ENCODE measurements at regions not wholly inside any gene's neighbourhood (a gene's known extent, or its start where the extent isn't known, plus 50 kb on each side); places are given as distances from the start of the nearest gene placed in this dataset.

- ChIA-PET CTCF (interaction anchor here (1.2 kb wide), 1 partner anchor 15 kb away, joined by 6 read pairs; no protein-coding TSS in a partner anchor), POLR2A (interaction anchor here (1.2 kb wide), 1 partner anchor 14 kb away, joined by 3 read pairs; no protein-coding TSS in a partner anchor)
- H3K9me3 ChIP-seq: no peaks in the 10 kb centered on the region
- peaks cover 10% of the 10 kb centered on the region for H3K36me3 Mint-ChIP-seq (ENCODE audit: insufficient read depth, unreplicated experiment)
- peaks cover 42% of the 10 kb centered on the region for H3K4me1 ChIP-seq
- H3K27me3 Mint-ChIP-seq (ENCODE audit: insufficient read depth, unreplicated experiment): no peaks in the 10 kb centered on the region
- intact Hi-C loops (cut with micrococcal nuclease; ENCODE audit: unreplicated experiment): loop anchor here (5.0 to 10.0 kb wide), 3 partner anchors 99 to 502 kb away; no protein-coding TSS in a partner anchor
- DNase-seq: no peak
- no peak overlapping the region for H3K4me3 ChIP-seq (ENCODE audit: low read depth, low read length)
- no peaks in the 10 kb centered on the region for H3K36me3 ChIP-seq (ENCODE audit: control insufficient read depth, insufficient read depth, low read length)
- no peaks in the 10 kb centered on the region for H3K27me3 ChIP-seq (replicated peaks; ENCODE audit: control insufficient read depth, insufficient read depth, low read length)
- peak overlapping the region; percentile 6 for H3K4me3 Mint-ChIP-seq (ENCODE audit: unreplicated experiment)
- H3K4me1 Mint-ChIP-seq (ENCODE audit: low read depth, unreplicated experiment): peaks cover 33% of the 10 kb centered on the region
- BruUV-seq (replicated peaks): no TSS peak
- H3K9me3 Mint-ChIP-seq (ENCODE audit: unreplicated experiment): no peaks in the 10 kb centered on the region
- H3K27ac Mint-ChIP-seq (ENCODE audit: unreplicated experiment): peak overlapping the region; percentile 81
- TF ChIP-seq, protein P1, sequence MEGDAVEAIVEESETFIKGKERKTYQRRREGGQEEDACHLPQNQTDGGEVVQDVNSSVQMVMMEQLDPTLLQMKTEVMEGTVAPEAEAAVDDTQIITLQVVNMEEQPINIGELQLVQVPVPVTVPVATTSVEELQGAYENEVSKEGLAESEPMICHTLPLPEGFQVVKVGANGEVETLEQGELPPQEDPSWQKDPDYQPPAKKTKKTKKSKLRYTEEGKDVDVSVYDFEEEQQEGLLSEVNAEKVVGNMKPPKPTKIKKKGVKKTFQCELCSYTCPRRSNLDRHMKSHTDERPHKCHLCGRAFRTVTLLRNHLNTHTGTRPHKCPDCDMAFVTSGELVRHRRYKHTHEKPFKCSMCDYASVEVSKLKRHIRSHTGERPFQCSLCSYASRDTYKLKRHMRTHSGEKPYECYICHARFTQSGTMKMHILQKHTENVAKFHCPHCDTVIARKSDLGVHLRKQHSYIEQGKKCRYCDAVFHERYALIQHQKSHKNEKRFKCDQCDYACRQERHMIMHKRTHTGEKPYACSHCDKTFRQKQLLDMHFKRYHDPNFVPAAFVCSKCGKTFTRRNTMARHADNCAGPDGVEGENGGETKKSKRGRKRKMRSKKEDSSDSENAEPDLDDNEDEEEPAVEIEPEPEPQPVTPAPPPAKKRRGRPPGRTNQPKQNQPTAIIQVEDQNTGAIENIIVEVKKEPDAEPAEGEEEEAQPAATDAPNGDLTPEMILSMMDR (IDR thresholded peaks at IDR 0.05; ENCODE audit: insufficient read depth in 1 of 2, low read depth in 1 of 2, low read length in 1 of 2, severe bottlenecking in 1 of 2, unreplicated experiment in 1 of 2): no peak
These were observed 175.8 kb upstream of the TCF4 start for GRCh38 chr18:55763805-55764204.

GRCh38 chr18:55763298-55763697 lies 175.3 kb upstream of the TCF4 start:
- H3K9me3 ChIP-seq: no peaks in the 10 kb centered on the region
- peak overlapping the region; percentile 6 for H3K4me3 Mint-ChIP-seq (ENCODE audit: unreplicated experiment)
- DNase-seq: peak; percentile 60 to 66
- TF ChIP-seq, protein P1 (IDR thresholded peaks at IDR 0.05; ENCODE audit: insufficient read depth in 1 of 2, low read depth in 1 of 2, low read length in 1 of 2, severe bottlenecking in 1 of 2, unreplicated experiment in 1 of 2): no peak
- CTCF ChIA-PET: interaction anchor here (1.2 kb wide), 1 partner anchor 15 kb away, joined by 6 read pairs; no protein-coding TSS in a partner anchor
- H3K27me3 Mint-ChIP-seq (ENCODE audit: insufficient read depth, unreplicated experiment): no peaks in the 10 kb centered on the region
- POLR2A ChIA-PET: interaction anchor here (1.2 kb wide), 1 partner anchor 13 kb away, joined by 3 read pairs; no protein-coding TSS in a partner anchor
- H3K4me1 ChIP-seq: peaks cover 42% of the 10 kb centered on the region
- H3K4me3 ChIP-seq (ENCODE audit: low read depth, low read length): no peak overlapping the region
- peaks cover 12% of the 10 kb centered on the region for H3K36me3 Mint-ChIP-seq (ENCODE audit: insufficient read depth, unreplicated experiment)
- peak overlapping the region; percentile 81 for H3K27ac Mint-ChIP-seq (ENCODE audit: unreplicated experiment)
- H3K27me3 ChIP-seq (replicated peaks; ENCODE audit: control insufficient read depth, insufficient read depth, low read length): no peaks in the 10 kb centered on the region
- no peaks in the 10 kb centered on the region for H3K9me3 Mint-ChIP-seq (ENCODE audit: unreplicated experiment)
- no peaks in the 10 kb centered on the region for H3K36me3 ChIP-seq (ENCODE audit: control insufficient read depth, insufficient read depth, low read length)
- intact Hi-C loops (cut with micrococcal nuclease; ENCODE audit: unreplicated experiment): loop anchor here (5.0 to 10.0 kb wide), 3 partner anchors 98 to 501 kb away; no protein-coding TSS in a partner anchor
- H3K4me1 Mint-ChIP-seq (ENCODE audit: low read depth, unreplicated experiment): peaks cover 35% of the 10 kb centered on the region
- no TSS peak for BruUV-seq (replicated peaks)

DNA sequence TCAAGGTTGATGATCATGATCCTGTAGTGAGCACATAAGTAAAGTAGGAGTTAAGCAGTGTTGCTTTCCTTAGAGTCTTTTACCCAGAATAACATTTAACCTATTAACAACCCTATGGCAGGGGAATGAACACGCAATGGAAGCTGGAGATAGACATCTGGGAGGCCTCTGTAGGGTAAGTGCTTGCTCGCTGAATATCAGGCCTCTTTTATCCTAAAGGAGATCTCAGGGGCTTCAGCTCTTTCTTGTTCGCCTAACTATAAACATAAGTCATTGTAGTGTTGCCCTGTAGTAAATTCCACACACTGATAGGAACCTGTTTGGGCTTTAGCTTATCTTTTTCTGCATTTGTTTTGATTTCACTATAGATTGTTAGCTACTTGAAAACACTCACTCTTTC lies 174.4 kb upstream of the TCF4 start:
- peaks cover 35% of the 10 kb centered on the region for H3K4me1 Mint-ChIP-seq (ENCODE audit: low read depth, unreplicated experiment)
- POLR2A ChIA-PET: interaction anchor here (1.2 kb wide), 1 partner anchor 12 kb away, joined by 3 read pairs; no protein-coding TSS in a partner anchor
- peaks cover 42% of the 10 kb centered on the region for H3K4me1 ChIP-seq
- no peak overlapping the region for H3K4me3 Mint-ChIP-seq (ENCODE audit: unreplicated experiment)
- CTCF ChIA-PET: no interaction called here
- peak; percentile 36 to 49 for DNase-seq
- TF ChIP-seq, protein P1 (IDR thresholded peaks at IDR 0.05; ENCODE audit: insufficient read depth in 1 of 2, low read depth in 1 of 2, low read length in 1 of 2, severe bottlenecking in 1 of 2, unreplicated experiment in 1 of 2): no peak
- intact Hi-C loops (cut with micrococcal nuclease; ENCODE audit: unreplicated experiment): loop anchor here (1.0 to 10.0 kb wide), 4 partner anchors 14 to 500 kb away; no protein-coding TSS in a partner anchor
- H3K27me3 Mint-ChIP-seq (ENCODE audit: insufficient read depth, unreplicated experiment): no peaks in the 10 kb centered on the region
- peak overlapping the region; percentile 83 for H3K27ac Mint-ChIP-seq (ENCODE audit: unreplicated experiment)
- H3K9me3 Mint-ChIP-seq (ENCODE audit: unreplicated experiment): no peaks in the 10 kb centered on the region
- H3K4me3 ChIP-seq (ENCODE audit: low read depth, low read length): no peak overlapping the region
- BruUV-seq (replicated peaks): no TSS peak
- no peaks in the 10 kb centered on the region for H3K27me3 ChIP-seq (replicated peaks; ENCODE audit: control insufficient read depth, insufficient read depth, low read length)
- peaks cover 15% of the 10 kb centered on the region for H3K36me3 Mint-ChIP-seq (ENCODE audit: insufficient read depth, unreplicated experiment)
- H3K36me3 ChIP-seq (ENCODE audit: control insufficient read depth, insufficient read depth, low read length): no peaks in the 10 kb centered on the region
- no peaks in the 10 kb centered on the region for H3K9me3 ChIP-seq

Data from Caco-2 (cell line).